Neural cell (in vitro differentiated cells): ENCODE measurements at regions not wholly inside any gene's neighbourhood (a gene's known extent, or its start where the extent isn't known, plus 50 kb on each side); places are given as distances from the start of the nearest gene placed in this dataset.

Experiments
- CTCF ChIP-seq: fragments of 450-650 bp; IDR thresholded peaks from 2 replicates; pipeline ENCODE4 v1.5.1; 2014; ENCODE audit warnings: antibody characterized with exemption, mild to moderate bottlenecking, moderate library complexity; ENCODE audit not compliant: poor library complexity, severe bottlenecking
- EP300 ChIP-seq: fragments of 450-650 bp; conservative IDR thresholded peaks from 2 replicates; pipeline ENCODE4 v1.6.1; 2014; ENCODE audit warnings: antibody characterized with exemption, mild to moderate bottlenecking, moderate library complexity; ENCODE audit not compliant: poor library complexity, severe bottlenecking
- SMC3 ChIP-seq: fragments of 450-650 bp; conservative IDR thresholded peaks from 2 replicates; pipeline ENCODE4 v1.6.1; 2014; ENCODE audit warnings: antibody characterized with exemption, mild to moderate bottlenecking, moderate library complexity; ENCODE audit not compliant: poor library complexity

GRCh38 chr11:92087725-92088537 is 136.7 kb upstream of the FAT3 start:
- TF ChIP-seq CTCF (no peak), EP300 (no peak), SMC3 (no peak)
